ENCODE measurements at regions not wholly inside any gene's neighbourhood (a gene's known extent, or its start where the extent isn't known, plus 50 kb on each side); places are given as distances from the start of the nearest gene placed in this dataset.

DNA sequence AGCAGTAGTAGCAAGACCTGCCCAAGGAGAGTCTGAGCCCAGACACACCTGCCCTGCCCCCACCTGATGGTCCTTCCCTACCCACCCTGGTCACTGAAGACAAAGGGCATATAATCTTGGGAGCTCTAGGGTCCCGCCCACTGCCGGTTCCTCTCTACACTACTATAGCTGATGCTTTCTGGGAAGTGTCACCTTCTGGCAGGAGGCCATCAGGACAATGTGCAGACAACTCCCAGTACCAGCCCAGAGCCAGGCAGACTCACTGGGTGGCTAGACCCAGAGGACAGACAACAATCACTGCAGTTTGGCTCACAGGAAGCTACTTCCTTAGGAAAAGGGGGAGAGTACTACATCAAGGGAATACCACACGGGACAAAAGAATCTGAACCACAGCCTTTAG is 312.7 kb downstream of the SPRY1 start:
- Histone ChIP-seq H3K27ac (no peak overlapping the region), H3K4me1 (no peaks in the 10 kb centered on the region), H3K9me3 (no peaks in the 10 kb centered on the region), H3K27me3 (no peaks in the 10 kb centered on the region), H3K4me3 (no peak overlapping the region), H3K36me3 (no peaks in the 10 kb centered on the region)
- ATAC-seq (no peak), DNase-seq (no peak)
- TF ChIP-seq, protein P1, sequence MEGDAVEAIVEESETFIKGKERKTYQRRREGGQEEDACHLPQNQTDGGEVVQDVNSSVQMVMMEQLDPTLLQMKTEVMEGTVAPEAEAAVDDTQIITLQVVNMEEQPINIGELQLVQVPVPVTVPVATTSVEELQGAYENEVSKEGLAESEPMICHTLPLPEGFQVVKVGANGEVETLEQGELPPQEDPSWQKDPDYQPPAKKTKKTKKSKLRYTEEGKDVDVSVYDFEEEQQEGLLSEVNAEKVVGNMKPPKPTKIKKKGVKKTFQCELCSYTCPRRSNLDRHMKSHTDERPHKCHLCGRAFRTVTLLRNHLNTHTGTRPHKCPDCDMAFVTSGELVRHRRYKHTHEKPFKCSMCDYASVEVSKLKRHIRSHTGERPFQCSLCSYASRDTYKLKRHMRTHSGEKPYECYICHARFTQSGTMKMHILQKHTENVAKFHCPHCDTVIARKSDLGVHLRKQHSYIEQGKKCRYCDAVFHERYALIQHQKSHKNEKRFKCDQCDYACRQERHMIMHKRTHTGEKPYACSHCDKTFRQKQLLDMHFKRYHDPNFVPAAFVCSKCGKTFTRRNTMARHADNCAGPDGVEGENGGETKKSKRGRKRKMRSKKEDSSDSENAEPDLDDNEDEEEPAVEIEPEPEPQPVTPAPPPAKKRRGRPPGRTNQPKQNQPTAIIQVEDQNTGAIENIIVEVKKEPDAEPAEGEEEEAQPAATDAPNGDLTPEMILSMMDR (IDR thresholded peaks at IDR 0.05) = no peak
- intact Hi-C loops (cut with DNase I) = no loop called here

DNA sequence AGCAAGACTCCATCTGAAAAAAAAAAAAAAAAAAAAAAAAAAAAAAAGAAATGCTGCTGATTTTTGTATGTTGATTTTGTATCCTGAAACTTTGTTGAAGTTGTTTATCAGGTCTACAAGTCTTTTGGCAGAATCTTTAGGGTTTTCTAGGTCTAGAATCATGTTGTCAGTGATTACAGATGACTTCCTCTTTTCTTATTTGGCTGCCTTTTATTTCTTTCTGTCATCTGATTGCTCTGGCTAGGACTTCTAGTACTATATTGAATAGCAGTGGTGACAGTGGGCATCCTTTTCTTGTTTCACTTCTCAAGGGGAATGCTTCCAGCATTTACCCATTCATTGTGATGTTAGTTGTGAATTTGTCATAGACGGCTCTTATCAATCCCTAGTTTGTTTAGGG is 334.4 kb downstream of the SPRY1 start:
- Histone ChIP-seq H3K27me3 (no peaks in the 10 kb centered on the region), H3K4me1 (no peaks in the 10 kb centered on the region), H3K9me3 (no peaks in the 10 kb centered on the region), H3K27ac (no peak overlapping the region), H3K4me3 (no peak overlapping the region), H3K36me3 (no peaks in the 10 kb centered on the region)
- TF ChIP-seq, protein P1 (IDR thresholded peaks at IDR 0.05) = no peak
- intact Hi-C loops (cut with DNase I) = no loop called here
- DNase-seq (no peak), ATAC-seq (no peak)

DNA sequence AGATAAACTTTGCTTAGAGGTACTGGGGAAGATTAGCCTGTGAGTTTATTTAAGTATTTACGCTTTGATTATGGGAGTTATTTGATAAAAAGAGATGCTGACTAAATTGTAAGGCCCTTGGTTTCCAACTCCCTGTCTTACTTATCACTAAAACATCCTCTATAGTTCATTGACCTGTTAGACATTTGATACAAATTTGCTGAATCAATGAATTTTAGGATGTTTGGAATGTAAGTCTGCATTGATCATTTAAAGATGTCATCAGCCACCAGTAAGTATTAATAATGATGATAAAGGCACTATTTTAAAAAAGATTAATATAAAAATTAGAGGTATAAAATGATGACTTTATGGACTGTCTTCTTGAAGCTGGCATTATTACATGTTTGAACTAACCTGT is 340.6 kb downstream of the SPRY1 start:
- Histone ChIP-seq H3K4me1 (peaks cover 3% of the 10 kb centered on the region), H3K36me3 (no peaks in the 10 kb centered on the region), H3K27ac (no peak overlapping the region), H3K27me3 (no peaks in the 10 kb centered on the region), H3K4me3 (no peak overlapping the region), H3K9me3 (no peaks in the 10 kb centered on the region)
- TF ChIP-seq, protein P1 (IDR thresholded peaks at IDR 0.05) = no peak
- ATAC-seq = no peak
- intact Hi-C loops (cut with DNase I) = no loop called here
- no peak for DNase-seq

DNA sequence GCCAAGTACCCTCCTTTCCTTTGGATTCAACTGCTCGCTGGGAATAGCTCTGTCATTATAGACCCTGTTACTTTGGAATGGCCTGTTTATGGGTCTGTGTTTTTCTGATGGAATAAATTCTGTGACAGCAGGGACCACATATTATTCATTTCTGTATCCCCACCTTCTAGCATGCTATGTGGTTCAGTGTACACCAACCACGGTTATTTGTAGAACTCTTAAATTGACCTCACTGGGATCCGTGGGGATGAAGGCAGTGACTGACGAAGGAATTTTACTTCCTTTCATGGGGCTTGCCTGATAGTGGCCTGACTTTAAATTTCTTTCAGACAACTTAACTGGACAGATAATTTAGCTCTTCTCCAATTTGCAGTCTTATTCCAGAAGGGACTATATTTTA is 343.2 kb downstream of the SPRY1 start:
- Histone ChIP-seq H3K9me3 (no peaks in the 10 kb centered on the region), H3K4me3 (no peak overlapping the region), H3K27ac (no peak overlapping the region), H3K36me3 (no peaks in the 10 kb centered on the region), H3K27me3 (no peaks in the 10 kb centered on the region), H3K4me1 (peaks cover 9% of the 10 kb centered on the region)
- intact Hi-C loops (cut with DNase I) = no loop called here
- no peak for DNase-seq
- no peak for ATAC-seq
- TF ChIP-seq, protein P1 (IDR thresholded peaks at IDR 0.05) = no peak

DNA sequence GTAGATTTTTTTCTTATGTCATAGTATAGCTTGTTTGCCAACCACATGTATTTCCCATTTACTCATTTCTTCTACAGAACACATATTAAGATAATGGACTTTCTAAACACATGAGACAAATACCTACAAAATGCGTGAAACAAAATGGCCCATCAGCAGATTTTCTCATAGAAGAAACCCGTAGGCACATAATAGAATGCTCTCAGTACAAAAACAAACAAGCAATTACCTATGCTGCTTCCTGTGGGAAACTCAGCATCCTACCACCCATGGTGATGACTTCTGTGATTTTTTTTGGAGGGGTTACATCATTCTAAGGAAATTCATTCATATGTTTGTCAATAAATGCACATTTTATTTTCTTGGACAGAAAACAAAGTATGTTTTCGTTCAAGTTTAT is 343.6 kb downstream of the SPRY1 start:
- no peaks in the 10 kb centered on the region for H3K27me3 ChIP-seq
- DNase-seq (no peak), ATAC-seq (no peak)
- no peak overlapping the region for H3K27ac ChIP-seq
- no peak overlapping the region for H3K4me3 ChIP-seq
- peaks cover 14% of the 10 kb centered on the region for H3K4me1 ChIP-seq
- intact Hi-C loops (cut with DNase I) = no loop called here
- no peaks in the 10 kb centered on the region for H3K36me3 ChIP-seq
- TF ChIP-seq, protein P1 (IDR thresholded peaks at IDR 0.05) = no peak
- no peaks in the 10 kb centered on the region for H3K9me3 ChIP-seq

DNA sequence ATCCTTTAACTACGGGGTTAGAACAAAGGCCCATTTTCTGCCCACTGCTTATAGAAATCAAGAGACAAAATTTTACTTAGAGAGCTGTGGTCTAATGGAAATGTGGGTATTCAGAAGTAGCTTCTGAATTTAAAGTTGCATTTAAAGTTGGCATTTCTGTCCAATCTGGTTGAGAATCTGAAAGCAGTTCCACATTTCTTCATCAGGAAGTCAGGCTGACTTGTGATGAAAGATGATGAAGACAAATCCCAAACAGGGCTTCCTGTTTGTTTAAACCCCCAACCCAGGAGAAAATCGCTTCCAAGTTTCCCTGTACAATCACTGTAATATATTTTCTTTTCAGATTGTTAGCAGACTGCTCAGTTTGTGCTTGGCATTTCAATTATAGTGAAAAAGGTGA is 345.3 kb downstream of the SPRY1 start:
- TF ChIP-seq, protein P1 (IDR thresholded peaks at IDR 0.05) = no peak
- Histone ChIP-seq H3K36me3 (no peaks in the 10 kb centered on the region), H3K27me3 (no peaks in the 10 kb centered on the region), H3K4me1 (peaks cover 21% of the 10 kb centered on the region), H3K9me3 (no peaks in the 10 kb centered on the region), H3K4me3 (no peak overlapping the region), H3K27ac (no peak overlapping the region)
- intact Hi-C loops (cut with DNase I) = no loop called here
- no peak for ATAC-seq
- no peak for DNase-seq
